ENCODE measurements at regions not wholly inside any gene's neighbourhood (a gene's known extent, or its start where the extent isn't known, plus 50 kb on each side); places are given as distances from the start of the nearest gene placed in this dataset.
"Not testable (repeated sequence)": the region's sequence is repeated elsewhere in the genome, so short reads cannot be mapped to it uniquely, and the experiment has no call there.

DNA sequence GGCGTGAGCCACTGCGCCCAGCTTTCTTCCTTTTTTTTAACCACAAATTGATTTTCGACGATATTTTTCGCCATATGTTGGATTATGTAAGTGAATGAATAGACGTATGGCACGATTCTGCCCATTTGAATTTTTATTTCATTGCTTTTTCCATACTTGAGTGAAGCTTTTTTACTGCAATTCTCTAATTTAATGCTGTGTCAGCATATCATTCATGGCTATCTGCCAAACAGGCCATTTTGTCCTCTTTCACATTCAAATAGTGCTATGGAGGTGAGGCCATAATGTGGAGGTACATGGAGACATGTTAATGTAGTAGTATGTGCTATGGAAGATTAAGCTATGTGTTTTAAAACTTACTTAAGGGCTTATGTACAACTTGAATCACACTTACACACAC is 152.1 kb upstream of the TUSC1 start:
- DNase-seq: no peak

DNA sequence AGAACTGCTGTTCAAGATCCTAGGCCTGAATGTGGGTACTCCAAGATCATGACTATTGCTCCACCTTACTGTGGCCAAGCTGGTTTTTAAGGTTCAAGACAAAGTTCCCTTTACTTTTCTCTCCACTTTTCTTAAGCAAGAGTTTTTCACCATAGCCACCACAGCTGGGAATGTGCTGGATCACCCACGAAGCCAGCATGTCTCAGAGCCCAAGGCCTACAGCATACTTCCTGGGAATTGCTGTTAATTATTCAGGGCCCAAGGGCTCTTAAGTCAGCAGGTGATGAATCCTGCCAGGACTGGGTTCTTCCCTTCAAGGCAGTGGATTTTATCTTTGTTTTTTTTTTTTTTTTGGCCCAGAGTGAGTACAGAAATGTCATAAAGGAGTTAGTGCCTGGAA is 149.4 kb upstream of the TUSC1 start:
- no peak for DNase-seq

DNA sequence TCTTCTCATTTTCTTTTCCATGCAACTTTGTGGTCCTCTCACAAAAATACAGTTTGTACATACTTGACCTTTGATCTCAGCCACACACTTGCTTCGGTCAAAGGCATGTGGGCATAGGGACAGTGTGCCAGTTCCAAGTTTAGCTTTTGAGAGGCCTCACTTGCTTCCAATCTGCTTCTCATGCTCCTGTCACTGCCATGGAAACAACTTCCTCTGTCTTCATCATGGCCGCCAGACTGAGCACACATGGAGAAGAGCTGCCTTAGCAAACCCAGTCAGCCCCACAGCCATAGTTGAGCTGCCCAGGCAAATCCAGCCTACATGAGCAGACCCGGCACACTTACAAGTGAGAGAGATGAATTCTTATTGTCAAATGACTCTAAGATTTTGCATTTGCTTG is 138.2 kb upstream of the TUSC1 start:
- DNase-seq: no peak

DNA sequence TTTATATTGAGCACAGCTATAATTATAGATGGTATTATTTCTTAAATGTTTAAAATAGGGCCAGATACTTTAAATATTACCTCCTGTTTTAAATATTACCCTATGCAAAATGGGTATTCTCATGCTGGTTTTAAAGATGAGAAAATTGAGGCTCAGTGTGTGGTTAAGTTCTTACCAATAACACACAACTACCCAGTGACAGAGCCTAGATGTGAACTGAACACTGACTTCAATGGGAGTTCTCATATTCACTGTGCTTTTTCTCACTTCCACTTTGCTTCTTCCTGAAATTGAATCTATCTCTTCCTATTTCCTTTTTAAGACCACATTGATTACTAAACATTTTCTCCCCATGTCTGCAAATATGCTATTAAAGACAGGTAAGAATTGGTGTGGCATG is 135.8 kb upstream of the TUSC1 start:
- no peak for DNase-seq

DNA sequence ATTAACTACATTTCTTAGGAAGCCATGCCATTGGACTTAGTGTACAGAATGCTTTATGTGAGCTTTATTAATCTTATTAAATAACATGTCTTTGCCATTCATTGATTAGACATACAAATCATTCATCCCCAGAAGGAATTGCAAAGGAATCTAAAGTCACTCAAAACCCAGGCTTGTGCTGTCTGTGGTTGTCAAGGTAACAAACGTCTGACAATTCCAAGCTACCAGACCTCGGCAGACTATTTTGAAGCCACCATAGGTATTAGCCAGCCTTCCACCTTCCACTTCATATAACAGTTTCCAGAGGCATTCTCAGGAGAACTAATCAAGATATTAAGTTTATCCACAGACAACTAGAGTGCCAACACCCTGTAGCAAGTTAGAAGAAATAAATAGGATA is 135.2 kb upstream of the TUSC1 start:
- DNase-seq: no peak

DNA sequence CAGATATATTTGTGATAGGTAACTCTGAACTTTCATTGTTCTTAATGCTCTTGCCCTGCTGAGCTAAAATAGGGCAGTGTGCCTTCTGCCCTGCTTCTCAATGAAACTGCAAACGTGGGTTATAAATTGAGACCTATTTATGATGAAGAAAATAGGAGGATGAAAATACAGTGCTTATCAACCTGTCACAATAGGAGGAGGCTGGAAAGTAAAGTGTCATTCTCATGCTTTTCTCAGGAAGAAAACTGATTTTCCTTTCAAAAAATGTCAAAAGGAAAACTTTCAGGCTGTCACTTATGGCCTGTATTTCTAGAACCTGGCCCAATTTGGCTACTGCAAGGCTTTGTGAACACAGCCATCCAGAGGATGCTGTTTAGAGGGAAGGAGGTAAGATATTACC is 130.3 kb upstream of the TUSC1 start:
- DNase-seq: no peak

DNA sequence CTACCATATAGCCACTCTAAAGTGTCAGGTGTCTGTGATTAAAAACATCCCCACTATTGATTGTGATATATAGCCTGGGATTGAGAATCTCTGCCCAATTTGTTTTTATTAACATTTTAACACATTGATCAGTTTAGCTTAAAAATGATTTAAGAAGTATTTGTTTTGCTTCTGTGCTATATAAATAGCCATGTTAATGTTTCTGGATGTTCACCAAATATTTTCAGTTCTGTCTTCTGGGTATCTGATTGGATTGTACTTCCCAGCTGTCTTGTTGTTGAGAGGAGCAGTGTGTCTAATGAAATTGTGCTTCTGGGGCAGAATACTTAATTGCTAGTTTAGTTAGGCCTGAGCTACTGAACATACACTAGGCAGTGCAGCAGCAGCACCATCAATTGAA is 126.6 kb upstream of the TUSC1 start:
- no peak for DNase-seq

DNA sequence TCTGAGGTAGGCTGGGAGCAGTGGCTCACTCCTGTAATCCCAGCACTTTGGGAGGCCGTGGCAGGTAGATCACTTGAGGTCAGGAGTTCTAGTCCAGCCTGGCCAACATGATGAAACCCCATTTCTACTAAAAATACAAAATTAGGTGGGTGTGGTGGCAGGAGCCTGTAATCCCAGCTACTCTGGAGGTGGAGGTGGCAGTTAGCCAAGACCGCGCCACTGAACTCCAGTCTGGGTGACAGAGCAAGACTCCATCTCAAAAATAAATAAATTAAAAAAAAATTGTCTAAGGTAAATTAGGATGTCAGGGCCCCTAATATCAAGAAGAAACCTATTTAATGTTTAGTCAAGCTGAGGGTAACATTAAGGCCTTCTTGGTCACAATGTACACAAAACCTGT is 123.7 kb upstream of the TUSC1 start:
- not testable (repeated sequence) for DNase-seq

DNA sequence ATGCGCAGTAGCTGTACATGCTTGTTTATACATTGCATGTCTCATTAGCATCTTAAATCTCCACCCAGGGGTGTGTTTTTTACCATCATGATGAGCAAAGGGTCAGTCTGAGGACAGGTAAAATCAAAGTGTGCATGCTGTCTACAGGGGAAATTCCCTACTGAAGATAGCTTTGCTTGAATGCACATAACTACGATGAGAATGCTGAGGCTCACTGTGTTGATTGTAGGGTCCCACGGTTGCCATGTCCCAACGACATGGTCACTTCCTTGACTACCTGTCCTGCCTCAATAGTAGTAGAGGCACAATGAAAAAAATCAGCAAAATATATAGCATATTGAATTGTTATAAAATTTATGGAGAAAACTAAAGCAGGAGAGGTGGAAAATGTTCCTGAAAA is 95.6 kb upstream of the TUSC1 start:
- no peak for DNase-seq

DNA sequence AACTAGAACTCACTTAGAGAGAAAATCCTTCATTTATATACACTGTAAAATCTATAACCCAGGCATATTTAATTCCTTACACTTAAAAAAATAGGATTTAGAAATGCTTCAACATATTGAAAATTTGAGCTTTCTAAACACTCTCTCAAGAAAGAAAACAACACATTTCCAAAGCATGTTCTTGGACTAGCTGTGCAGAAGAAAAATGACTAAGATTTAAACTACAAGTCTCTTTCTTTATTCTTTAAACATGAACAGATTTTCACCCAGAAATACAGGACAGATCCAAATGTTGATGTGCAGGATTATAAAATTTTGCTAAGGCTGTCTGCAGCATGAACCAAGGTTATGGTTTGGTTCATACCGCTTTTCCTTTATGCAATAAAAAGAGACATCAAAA is 77.7 kb upstream of the TUSC1 start:
- DNase-seq: no peak

DNA sequence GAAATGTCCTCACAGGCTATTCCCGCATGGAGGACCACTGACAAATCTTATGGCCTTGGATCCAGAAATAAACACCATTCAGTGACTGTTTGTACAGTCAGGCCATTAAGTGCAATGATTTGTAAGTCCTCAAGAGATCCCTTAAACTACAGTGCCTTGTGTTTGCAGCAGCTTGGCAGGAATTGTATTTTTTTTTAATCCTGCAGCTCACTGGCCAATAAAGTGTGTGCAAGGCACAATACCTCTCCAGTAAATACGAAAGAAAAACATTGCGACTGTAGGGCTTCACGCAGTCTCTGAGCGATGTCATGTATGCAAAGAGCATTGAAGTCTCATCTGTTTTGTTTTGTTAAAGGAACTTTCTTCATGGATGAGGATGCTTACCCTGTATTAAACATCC is 74.2 kb upstream of the TUSC1 start:
- DNase-seq: no peak

DNA sequence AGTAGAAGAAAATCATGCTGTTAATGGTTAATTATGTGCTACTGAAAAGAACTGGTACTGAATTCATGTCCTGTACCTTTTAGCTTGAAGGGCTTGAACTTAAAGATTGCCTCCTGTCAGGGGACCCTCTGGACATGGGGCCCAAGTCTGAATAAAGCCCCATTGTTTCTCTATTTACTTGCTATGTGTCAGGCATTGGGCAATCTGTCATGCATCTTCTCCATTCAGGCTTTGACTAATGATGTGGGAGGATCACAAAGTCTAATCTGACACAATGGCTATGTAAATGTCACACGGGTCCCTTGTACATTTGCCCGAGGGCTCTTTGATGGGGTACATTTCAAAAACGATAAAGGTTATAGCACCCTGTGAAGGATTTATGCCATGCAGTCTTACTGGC is 64.0 kb upstream of the TUSC1 start:
- DNase-seq: no peak

DNA sequence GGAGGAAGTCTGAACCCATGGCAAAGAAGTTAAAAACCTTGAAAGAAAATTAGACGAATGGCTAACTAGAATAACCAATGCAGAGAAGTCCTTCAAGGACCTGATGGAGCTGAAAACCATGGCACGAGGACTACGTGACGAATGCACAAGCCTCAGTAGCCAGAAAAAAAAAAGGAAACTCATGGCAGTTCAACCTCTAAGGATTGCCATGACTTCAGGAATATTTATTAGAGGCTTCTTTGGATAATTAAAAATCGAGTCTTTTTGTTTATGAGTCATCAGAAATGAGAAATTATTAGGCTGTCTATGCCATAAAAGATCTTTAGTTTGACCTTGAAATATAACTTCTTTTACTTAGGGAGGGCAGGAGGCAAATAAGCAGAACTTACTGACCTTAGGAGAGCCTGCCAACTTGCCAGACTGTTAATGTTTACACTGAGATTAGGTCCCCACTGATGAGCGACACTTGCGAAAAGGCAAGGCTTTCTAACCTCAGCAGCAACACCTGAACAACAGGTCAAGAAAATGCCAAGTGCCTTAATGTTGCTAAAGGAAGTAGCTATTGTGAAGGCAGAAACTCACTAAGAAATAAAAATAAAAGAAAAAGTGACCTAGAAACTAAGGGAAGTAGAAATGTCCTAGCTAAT is 55.2 kb upstream of the TUSC1 start:
- DNase-seq: no peak

DNA sequence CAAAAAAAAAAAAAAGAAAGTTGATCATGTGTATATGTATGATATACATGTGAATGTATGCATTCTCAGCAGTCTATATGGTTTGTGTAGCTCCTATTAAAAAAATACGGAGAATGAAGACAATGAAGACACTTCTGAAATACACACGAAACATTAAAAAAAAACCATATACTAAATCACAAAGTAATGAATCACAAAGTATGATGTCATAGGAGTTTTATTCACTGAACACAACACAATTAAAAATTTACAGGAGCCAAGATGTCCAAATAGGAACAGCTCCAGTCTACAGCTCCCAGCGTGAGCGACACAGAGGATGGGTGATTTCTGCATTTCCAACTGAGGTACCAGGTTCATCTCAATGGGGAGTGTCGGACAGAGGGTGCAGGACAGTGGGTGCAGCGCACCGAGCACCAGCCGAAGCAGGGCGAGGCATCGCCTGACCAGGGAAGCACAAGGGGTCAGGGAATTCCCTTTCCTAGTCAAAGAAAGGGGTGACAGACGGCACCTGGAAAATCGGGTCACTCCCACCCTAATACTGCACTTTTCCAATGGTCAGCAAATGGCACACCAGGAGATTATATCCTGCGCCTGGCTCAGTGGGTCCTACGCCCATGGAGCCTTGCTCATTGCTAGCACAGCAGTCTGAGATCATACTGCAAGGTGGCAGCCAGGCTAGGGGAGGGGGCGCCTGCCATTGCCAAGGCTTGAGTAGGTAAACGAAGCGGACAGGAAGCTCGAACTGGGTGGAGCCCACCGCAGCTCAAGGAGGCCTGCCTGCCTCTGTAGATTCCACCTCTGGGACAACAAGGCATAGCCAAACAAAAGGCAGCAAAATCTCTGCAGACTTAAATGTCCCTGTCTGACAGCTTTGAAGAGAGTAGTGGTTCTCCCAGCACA is 53.9 kb upstream of the TUSC1 start:
- DNase-seq: not testable (repeated sequence)

Data from stimulated activated CD4-positive, alpha-beta T cell treated with anti-CD3 and anti-CD28 coated beads, Interleukin-15, amount 100 ng/mL, for 24 hours (primary cell).